ENCODE measurements at regions not wholly inside any gene's neighbourhood (a gene's known extent, or its start where the extent isn't known, plus 50 kb on each side); places are given as distances from the start of the nearest gene placed in this dataset.
"Not testable (repeated sequence)": the region's sequence is repeated elsewhere in the genome, so short reads cannot be mapped to it uniquely, and the experiment has no call there.

DNA sequence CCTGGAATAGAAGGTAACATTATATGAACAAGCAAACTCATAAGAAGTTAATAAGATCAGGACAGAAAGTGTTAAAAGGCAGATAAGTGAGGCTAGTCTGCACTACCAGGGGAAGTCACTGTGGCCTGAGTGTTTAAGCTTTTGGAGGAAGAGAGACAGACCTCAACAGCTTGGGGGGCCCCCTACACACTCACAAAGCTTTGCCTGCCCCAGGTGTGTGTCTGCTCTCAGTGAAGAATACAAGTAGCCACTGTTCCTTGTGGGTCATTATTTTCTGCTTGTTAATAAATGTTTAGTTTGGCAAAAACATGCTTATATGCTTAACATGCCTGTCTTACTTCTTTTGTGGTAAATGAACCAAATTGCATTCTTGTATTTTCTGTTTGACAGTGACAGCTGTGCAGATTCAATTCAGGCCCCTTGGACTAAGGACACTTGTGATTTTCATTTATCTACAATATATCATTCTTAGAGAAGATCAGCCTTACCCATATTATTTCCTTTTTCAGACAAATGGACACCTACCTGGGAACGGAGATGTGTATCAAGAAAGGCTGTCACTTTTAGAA, 50.7 kb upstream of the C12orf71 start:
- TF ChIP-seq, protein P1, sequence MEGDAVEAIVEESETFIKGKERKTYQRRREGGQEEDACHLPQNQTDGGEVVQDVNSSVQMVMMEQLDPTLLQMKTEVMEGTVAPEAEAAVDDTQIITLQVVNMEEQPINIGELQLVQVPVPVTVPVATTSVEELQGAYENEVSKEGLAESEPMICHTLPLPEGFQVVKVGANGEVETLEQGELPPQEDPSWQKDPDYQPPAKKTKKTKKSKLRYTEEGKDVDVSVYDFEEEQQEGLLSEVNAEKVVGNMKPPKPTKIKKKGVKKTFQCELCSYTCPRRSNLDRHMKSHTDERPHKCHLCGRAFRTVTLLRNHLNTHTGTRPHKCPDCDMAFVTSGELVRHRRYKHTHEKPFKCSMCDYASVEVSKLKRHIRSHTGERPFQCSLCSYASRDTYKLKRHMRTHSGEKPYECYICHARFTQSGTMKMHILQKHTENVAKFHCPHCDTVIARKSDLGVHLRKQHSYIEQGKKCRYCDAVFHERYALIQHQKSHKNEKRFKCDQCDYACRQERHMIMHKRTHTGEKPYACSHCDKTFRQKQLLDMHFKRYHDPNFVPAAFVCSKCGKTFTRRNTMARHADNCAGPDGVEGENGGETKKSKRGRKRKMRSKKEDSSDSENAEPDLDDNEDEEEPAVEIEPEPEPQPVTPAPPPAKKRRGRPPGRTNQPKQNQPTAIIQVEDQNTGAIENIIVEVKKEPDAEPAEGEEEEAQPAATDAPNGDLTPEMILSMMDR (IDR thresholded peaks at IDR 0.05; ENCODE audit: low read length, missing control alignments) = no peak

DNA sequence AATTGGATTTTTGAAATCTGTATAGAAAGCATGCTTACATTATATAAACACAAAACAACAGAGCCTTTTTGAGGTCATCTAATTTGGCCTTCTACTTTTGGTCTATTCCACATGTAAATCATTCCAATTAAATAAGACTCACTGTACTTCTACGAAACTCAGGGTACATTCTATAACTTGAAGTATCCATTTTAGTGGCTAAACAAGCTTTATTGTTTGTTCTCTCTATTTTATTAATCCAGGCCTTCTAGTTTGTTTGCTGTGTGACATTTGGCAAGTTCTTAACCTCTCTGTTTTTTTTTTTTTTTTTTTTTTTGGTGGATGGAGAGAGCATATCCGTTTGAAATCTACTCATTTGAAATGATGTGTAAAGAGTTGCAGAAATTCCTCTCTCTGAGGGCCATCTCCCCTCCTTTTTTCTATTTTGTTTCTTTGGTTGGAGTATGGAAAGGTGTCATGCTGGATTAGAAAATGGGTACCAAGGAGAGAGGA, 58.1 kb upstream of the C12orf71 start:
- TF ChIP-seq, protein P1 (IDR thresholded peaks at IDR 0.05; ENCODE audit: low read length, missing control alignments) = no peak
- H3K4me3 ChIP-seq (replicated peaks; ENCODE audit: low read depth, low read length) = no peak overlapping the region
- no peak for DNase-seq (ENCODE audit: low read depth)

More for the DNA sequence above, 50.7 kb upstream of the C12orf71 start:
- H3K4me3 ChIP-seq (replicated peaks; ENCODE audit: low read depth, low read length) = no peak overlapping the region
- DNase-seq (ENCODE audit: low read depth) = no peak

DNA sequence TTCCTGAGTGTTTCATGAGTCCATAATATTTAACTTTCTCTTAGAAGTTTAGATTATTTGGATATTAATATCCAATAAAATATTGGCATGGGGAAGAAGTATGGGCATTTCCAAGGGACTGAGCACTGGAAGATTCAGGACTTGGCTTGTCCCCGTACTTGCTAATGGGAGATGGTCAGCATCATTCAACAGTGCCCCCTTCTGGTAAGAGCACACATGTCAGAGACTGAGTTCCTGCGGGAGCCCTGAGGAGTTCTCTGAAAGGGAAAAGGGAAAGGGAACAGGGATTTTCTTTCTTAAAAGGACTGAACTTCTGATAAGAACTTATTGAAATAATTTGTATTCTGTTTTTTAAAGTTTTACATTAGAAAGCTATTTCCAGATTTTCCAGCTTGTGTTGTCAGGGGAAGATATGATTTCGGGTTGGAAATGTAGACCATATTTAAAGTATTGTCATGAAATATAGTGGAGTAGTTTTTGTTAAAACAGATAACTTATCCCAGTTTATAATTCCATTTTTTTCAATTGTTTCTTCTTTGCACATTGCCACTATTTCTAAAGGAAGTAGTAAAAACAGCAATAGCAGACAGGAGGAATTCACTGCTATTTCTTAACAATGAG, 59.8 kb upstream of the C12orf71 start:
- peak; percentile 91 for DNase-seq (ENCODE audit: low read depth)
- H3K4me3 ChIP-seq (replicated peaks; ENCODE audit: low read depth, low read length) = no peak overlapping the region

DNA sequence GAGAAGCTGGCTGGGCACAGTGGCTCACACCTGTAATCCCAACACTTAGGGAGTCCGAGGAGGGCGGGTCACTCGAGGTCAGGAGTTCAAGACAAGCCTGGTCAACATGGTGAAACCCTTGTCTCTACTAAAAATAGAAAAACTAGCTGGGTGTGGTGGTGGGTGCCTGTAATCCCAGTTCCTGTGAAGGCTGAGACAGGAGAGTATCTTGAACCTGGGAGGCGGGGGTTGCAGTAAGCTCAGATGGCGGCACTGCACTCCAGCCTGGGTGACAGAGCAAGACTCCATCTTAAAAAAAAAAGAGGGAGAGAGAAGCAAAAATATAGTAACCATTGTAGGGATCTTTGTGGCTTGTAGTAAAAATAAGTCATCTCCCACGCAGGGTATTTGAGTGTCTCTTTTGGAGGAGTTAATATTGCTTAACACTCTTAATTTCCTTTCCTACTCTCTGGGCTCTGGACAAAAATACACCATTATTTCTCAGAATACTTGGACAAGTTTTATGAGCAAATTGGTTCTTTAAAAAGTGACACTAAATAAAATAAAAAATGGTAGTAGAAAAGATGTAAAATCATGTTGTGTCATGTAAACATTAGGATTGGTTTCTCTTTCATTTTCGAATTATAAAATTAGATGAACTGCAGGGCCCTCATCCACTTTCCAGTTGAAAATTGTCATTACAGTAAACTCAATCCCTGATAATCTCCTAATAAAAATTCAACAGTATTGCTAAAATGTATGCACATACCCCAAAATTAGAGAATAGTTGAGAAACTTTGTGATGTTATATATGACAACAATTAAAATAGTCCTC, 61.1 kb upstream of the C12orf71 start:
- no peak for DNase-seq (ENCODE audit: low read depth)
- TF ChIP-seq, protein P1 (IDR thresholded peaks at IDR 0.05; ENCODE audit: low read length, missing control alignments) = no peak
- no peak overlapping the region for H3K4me3 ChIP-seq (replicated peaks; ENCODE audit: low read depth, low read length)

More for the DNA sequence above, 59.8 kb upstream of the C12orf71 start:
- TF ChIP-seq, protein P1 (IDR thresholded peaks at IDR 0.05; ENCODE audit: low read length, missing control alignments) = peak; percentile 96

DNA sequence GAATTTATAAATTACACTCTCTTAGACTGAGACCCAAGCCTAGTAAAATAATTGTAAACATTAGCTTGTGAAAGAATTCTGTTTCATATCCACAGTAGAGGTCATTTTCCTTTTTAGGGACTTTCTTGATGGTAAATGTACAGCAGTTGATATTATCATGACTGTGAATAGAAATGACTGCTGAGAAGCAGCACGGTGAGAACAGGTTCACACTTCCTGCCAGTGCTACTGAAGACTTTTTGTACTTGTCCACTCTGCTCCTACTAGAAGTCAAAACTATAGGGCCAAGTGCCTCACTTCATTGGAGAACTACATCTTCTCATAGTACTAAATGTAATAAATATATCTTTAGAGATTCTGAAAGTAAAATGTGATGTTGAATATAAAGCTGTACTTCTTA, 63.3 kb upstream of the C12orf71 start:
- H3K4me3 ChIP-seq (replicated peaks; ENCODE audit: low read depth, low read length); DNase-seq (ENCODE audit: low read depth): not testable (repeated sequence)

DNA sequence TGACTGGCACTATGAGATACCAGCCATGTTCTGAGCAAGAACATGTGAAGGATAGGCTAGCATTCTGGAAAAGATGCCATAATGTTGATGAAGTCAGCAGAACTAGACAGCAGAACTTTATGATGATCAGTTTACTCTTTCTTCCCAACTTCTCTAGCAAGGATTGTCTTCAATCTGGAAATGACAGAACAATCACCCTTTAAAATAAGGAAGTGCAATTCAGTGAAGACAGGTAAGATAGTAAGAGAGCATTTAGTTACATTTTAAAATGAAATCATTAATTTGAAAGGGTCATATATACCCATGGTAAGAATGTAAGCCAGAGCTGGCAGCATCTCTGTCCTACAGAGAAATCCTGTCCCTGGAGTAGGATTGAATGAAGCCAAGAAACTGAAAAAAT, 66.0 kb upstream of the C12orf71 start:
- H3K4me3 ChIP-seq (replicated peaks; ENCODE audit: low read depth, low read length) = no peak overlapping the region
- DNase-seq (ENCODE audit: low read depth) = no peak
- TF ChIP-seq, protein P1 (IDR thresholded peaks at IDR 0.05; ENCODE audit: low read length, missing control alignments) = no peak

DNA sequence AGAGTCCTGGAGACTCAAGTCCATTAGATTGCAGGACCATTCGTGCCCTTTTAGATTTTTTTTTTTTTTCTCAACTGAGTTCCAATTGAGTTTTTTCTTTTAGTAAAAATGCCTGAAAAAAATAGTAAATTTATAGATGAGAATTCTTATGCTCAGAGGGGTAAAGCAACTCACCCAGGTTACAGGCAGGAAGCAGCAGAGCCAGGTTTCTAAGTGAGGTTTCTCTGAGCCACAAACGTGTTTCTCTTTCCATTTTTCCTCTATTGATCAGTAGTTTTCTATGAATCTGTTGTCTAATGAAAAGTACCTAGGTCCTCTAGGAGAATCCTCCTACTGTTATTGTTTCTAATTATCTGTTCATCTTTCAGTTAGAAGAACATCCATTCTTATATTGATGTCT, 66.4 kb upstream of the C12orf71 start:
- H3K4me3 ChIP-seq (replicated peaks; ENCODE audit: low read depth, low read length) = no peak overlapping the region
- TF ChIP-seq, protein P1 (IDR thresholded peaks at IDR 0.05; ENCODE audit: low read length, missing control alignments) = no peak
- no peak for DNase-seq (ENCODE audit: low read depth)
